Thoracic aorta (tissue), 2 donors: ENCODE measurements at regions not wholly inside any gene's neighbourhood (a gene's known extent, or its start where the extent isn't known, plus 50 kb on each side); places are given as distances from the start of the nearest gene placed in this dataset.

Source experiments
- ATAC-seq: fragments of 150-250 bp; one replicate; pipeline ENCODE4 v1.8.0; 2017; ENCODE audit warnings: low read depth; ENCODE audit not compliant: insufficient number of reproducible peaks, low FRiP score
- DNase-seq: peaks from one replicate; pipeline ENCODE4 v3.0.0-alpha.2; 2020; ENCODE audit warnings: low spot score
- H3K27ac ChIP-seq, 2 donors: fragments of 200-600 bp; sonication (generic); 1 replicate in 1 of 2; 2 replicates in 1 of 2; pipeline ENCODE4 v1.5.1; 2016; ENCODE audit warnings: mild to moderate bottlenecking in 2 of 2, moderate library complexity in 2 of 2
- H3K27me3 ChIP-seq: fragments of 200-600 bp; sonication (generic); replicated peaks from 2 replicates; pipeline ENCODE4 v1.6.0; 2016; ENCODE audit warnings: mild to moderate bottlenecking; ENCODE audit not compliant: insufficient read depth
- H3K36me3 ChIP-seq: fragments of 200-600 bp; sonication (generic); one replicate; pipeline ENCODE4 v1.5.1; 2016
- H3K4me1 ChIP-seq, 2 donors: fragments of 200-600 bp; sonication (generic); 1 replicate in 1 of 2; 2 replicates in 1 of 2; pipeline versions ENCODE4 v1.5.1 to v1.6.0; 2016; ENCODE audit warnings: low read depth in 2 of 2, mild to moderate bottlenecking in 1 of 2; ENCODE audit not compliant: control insufficient read depth in 1 of 2
- H3K4me3 ChIP-seq: fragments of 200-600 bp; sonication (generic); 2 replicates; pipeline ENCODE4 v1.5.1; 2016; ENCODE audit warnings: mild to moderate bottlenecking
- H3K9me3 ChIP-seq: fragments of 200-600 bp; sonication (generic); 2 replicates; pipeline ENCODE4 v1.5.1; 2016
- CTCF ChIP-seq: fragments of 200-600 bp; sonication (generic); IDR thresholded peaks from one replicate; pipeline ENCODE4 v1.5.1; 2019; ENCODE audit warnings: antibody characterized with exemption

- H3K9me3 ChIP-seq: no peaks in the 10 kb centered on the region
- peaks cover 46 to 65% of the 10 kb centered on the region in 2 donors for H3K4me1 ChIP-seq
- H3K36me3 ChIP-seq: no peaks in the 10 kb centered on the region
- DNase-seq (no peak), ATAC-seq (no peak)
- no peak overlapping the region for H3K4me3 ChIP-seq
- peak overlapping the region; percentile 53 to 74 for H3K27ac ChIP-seq
- no peak for TF ChIP-seq CTCF
- no peaks in the 10 kb centered on the region for H3K27me3 ChIP-seq
Observed at GRCh38 chr7:25619381-25619780, 391.1 kb upstream of the NPVF start.

- no peak for TF ChIP-seq CTCF
- no peaks in the 10 kb centered on the region for H3K36me3 ChIP-seq
- H3K27me3 ChIP-seq: no peaks in the 10 kb centered on the region
- H3K4me3 ChIP-seq: peak overlapping the region; percentile 14
- DNase-seq (no peak), ATAC-seq (no peak)
- peak overlapping the region; percentile 53 to 74 for H3K27ac ChIP-seq
- H3K9me3 ChIP-seq: no peaks in the 10 kb centered on the region
- peaks cover 38 to 65% of the 10 kb centered on the region in 2 donors for H3K4me1 ChIP-seq
Observed at GRCh38 chr7:25619963-25620799, 391.9 kb upstream of the NPVF start.

- DNase-seq (no peak), ATAC-seq (no peak)
- Histone ChIP-seq H3K27me3 (no peaks in the 10 kb centered on the region), H3K27ac (no peak overlapping the region), H3K36me3 (no peaks in the 10 kb centered on the region), H3K4me1 (peaks cover 20 to 52% of the 10 kb centered on the region in 2 donors), H3K9me3 (no peaks in the 10 kb centered on the region), H3K4me3 (no peak overlapping the region)
- no peak for TF ChIP-seq CTCF
Observed at GRCh38 chr7:25621993-25622392, 393.7 kb upstream of the NPVF start.

- no peak overlapping the region for H3K27ac ChIP-seq
- no peaks in the 10 kb centered on the region for H3K9me3 ChIP-seq
- ATAC-seq: no peak
- no peaks in the 10 kb centered on the region for H3K36me3 ChIP-seq
- H3K27me3 ChIP-seq: no peaks in the 10 kb centered on the region
- DNase-seq: no peak
- no peak for TF ChIP-seq CTCF
- no peak overlapping the region for H3K4me3 ChIP-seq
- peaks cover 14 to 45% of the 10 kb centered on the region in 2 donors for H3K4me1 ChIP-seq
Observed at GRCh38 chr7:25622695-25623094, 394.4 kb upstream of the NPVF start.

- H3K9me3 ChIP-seq: no peaks in the 10 kb centered on the region
- no peak overlapping the region for H3K27ac ChIP-seq
- peaks cover 11 to 33% of the 10 kb centered on the region in 2 donors for H3K4me1 ChIP-seq
- no peak for TF ChIP-seq CTCF
- no peak for DNase-seq
- no peaks in the 10 kb centered on the region for H3K27me3 ChIP-seq
- no peak overlapping the region for H3K4me3 ChIP-seq
- no peaks in the 10 kb centered on the region for H3K36me3 ChIP-seq
- no peak for ATAC-seq
Observed at GRCh38 chr7:25624051-25624450, 395.8 kb upstream of the NPVF start.
